Stimulated activated CD8-positive, alpha-beta memory T cell treated with anti-CD3 and anti-CD28 coated beads, Interleukin-7, amount 100 ng/mL, for 1 hour (primary cell): ENCODE measurements at regions not wholly inside any gene's neighbourhood (a gene's known extent, or its start where the extent isn't known, plus 50 kb on each side); places are given as distances from the start of the nearest gene placed in this dataset.

ENCODE experiments used
- DNase-seq, 2 donors: peaks; one replicate each; pipeline ENCODE4 v3.0.0-alpha.2; 2020; ENCODE audit warnings: low read depth in 2 of 2

GRCh38 chr18:24826605-24827004, 366.2 kb downstream of the HRH4 start:
- DNase-seq, result no peak

GRCh38 chr18:24827501-24827900, 367.1 kb downstream of the HRH4 start:
- no peak for DNase-seq

- DNase-seq, result no peak
Measured at GRCh38 chr18:24831081-24831480, 370.6 kb downstream of the HRH4 start.

- DNase-seq, result no peak
Measured at GRCh38 chr18:24831871-24832665, 371.6 kb downstream of the HRH4 start.

- DNase-seq, result no peak
Measured at GRCh38 chr18:24835751-24836150, 375.3 kb downstream of the HRH4 start.

GRCh38 chr18:24837066-24837465, 376.6 kb downstream of the HRH4 start:
- no peak for DNase-seq

GRCh38 chr18:24840051-24840450, 379.6 kb downstream of the HRH4 start:
- no peak for DNase-seq

GRCh38 chr18:24840640-24841039, 380.2 kb downstream of the HRH4 start:
- DNase-seq, result no peak

GRCh38 chr18:24841536-24841935, 381.1 kb downstream of the HRH4 start:
- DNase-seq, result no peak

- no peak for DNase-seq
Measured at GRCh38 chr18:24843123-24843522, 382.7 kb downstream of the HRH4 start.

- no peak for DNase-seq
Measured at GRCh38 chr18:24846138-24846537, 385.7 kb downstream of the HRH4 start.

- no peak for DNase-seq
Measured at GRCh38 chr18:24850532-24850931, 390.1 kb downstream of the HRH4 start.

- no peak for DNase-seq
Measured at GRCh38 chr18:24853076-24853475, 392.6 kb downstream of the HRH4 start.

GRCh38 chr18:24860978-24861680, 400.7 kb downstream of the HRH4 start:
- no peak for DNase-seq

- DNase-seq, result no peak
Measured at GRCh38 chr18:24862201-24862816, 401.9 kb downstream of the HRH4 start.

- no peak for DNase-seq
Measured at GRCh38 chr18:24868311-24868710, 407.9 kb downstream of the HRH4 start.

- DNase-seq, result no peak
Measured at GRCh38 chr18:24868760-24869237, 408.4 kb downstream of the HRH4 start.

- no peak for DNase-seq
Measured at GRCh38 chr18:24869285-24869684, 408.8 kb downstream of the HRH4 start.

- no peak for DNase-seq
Measured at GRCh38 chr18:24875286-24875685, 414.8 kb downstream of the HRH4 start.

GRCh38 chr18:24875777-24876176, 415.3 kb downstream of the HRH4 start:
- no peak for DNase-seq

GRCh38 chr18:24876266-24876665, 415.8 kb downstream of the HRH4 start:
- no peak for DNase-seq

GRCh38 chr18:24877066-24877465, 416.6 kb downstream of the HRH4 start:
- DNase-seq, result no peak

- DNase-seq, result no peak
Measured at GRCh38 chr18:24877546-24877945, 417.1 kb downstream of the HRH4 start.
